H1 (cell line): ENCODE measurements at regions not wholly inside any gene's neighbourhood (a gene's known extent, or its start where the extent isn't known, plus 50 kb on each side); places are given as distances from the start of the nearest gene placed in this dataset.

ENCODE experiments used
- ATF3 ChIP-seq: IDR thresholded peaks from 2 replicates; pipeline ENCODE4 v1.6.1; 2011; ENCODE audit warnings: low read depth, mild to moderate bottlenecking, low read length; ENCODE audit not compliant: insufficient read depth
- BCL11A ChIP-seq, 2 experiments: IDR thresholded peaks; one replicate each; pipeline ENCODE4 v1.6.1; 2011; ENCODE audit warnings: low read depth in 2 of 2, low read length in 2 of 2, mild to moderate bottlenecking in 2 of 2
- CTCF ChIP-seq, 3 experiments: IDR thresholded peaks; 1 replicate in 2 of 3; 2 replicates in 1 of 3; pipeline versions ENCODE4 v1.5.1 to v1.6.1; 2011; ENCODE audit warnings: low read length in 3 of 3, mild to moderate bottlenecking in 3 of 3, inconsistent platforms in 2 of 3, low read depth in 1 of 3, moderate library complexity in 1 of 3; ENCODE audit not compliant: insufficient read depth in 1 of 3; ENCODE audit errors: control extremely low read depth in 1 of 3
- EP300 ChIP-seq, 2 experiments: IDR thresholded peaks; 1 replicate in 1 of 2; 2 replicates in 1 of 2; pipeline ENCODE4 v1.6.1; 2011 to 2012; ENCODE audit warnings: low read depth in 2 of 2, low read length in 2 of 2, mild to moderate bottlenecking in 2 of 2, borderline replicate concordance in 1 of 2, inconsistent platforms in 1 of 2, moderate library complexity in 1 of 2
- EZH2 ChIP-seq: fragments of 200-600 bp; sonication (generic); IDR thresholded peaks from 2 replicates; pipeline ENCODE4 v1.7.1; 2012; ENCODE audit warnings: low read depth, mild to moderate bottlenecking, moderate library complexity, low read length, inconsistent platforms; ENCODE audit not compliant: severe bottlenecking
- HDAC2 ChIP-seq, 2 experiments: fragments of 300-600 bp in 1 of 2; sonication (generic) in 1 of 2; IDR thresholded peaks; 2 replicates each; pipeline ENCODE4 v1.6.1; 2011 to 2012; ENCODE audit warnings: low read depth in 2 of 2, low read length in 2 of 2, mild to moderate bottlenecking in 2 of 2, moderate library complexity in 2 of 2, borderline replicate concordance in 1 of 2, inconsistent platforms in 1 of 2
- RFX5 ChIP-seq: IDR thresholded peaks from 2 replicates; pipeline ENCODE4 v1.6.1; 2011; ENCODE audit warnings: low read depth, low read length, improper control_type of control experiment, borderline replicate concordance
- RXRA ChIP-seq: IDR thresholded peaks from 2 replicates; pipeline ENCODE4 v1.6.1; 2011; ENCODE audit warnings: low read depth, mild to moderate bottlenecking, low read length, moderate library complexity; ENCODE audit not compliant: insufficient read depth
- SIN3A ChIP-seq, 2 experiments: IDR thresholded peaks in 1 of 2; conservative IDR thresholded peaks in 1 of 2; 2 replicates each; pipeline ENCODE4 v1.6.1; 2011 to 2012; ENCODE audit warnings: low read length in 2 of 2, improper control_type of control experiment in 1 of 2, low read depth in 1 of 2, mild to moderate bottlenecking in 1 of 2

- TF ChIP-seq CTCF (IDR thresholded peaks at IDR 0.05; ENCODE audit: control extremely low read depth in 1 of 3, insufficient read depth in 1 of 3, low read depth in 1 of 3, low read length in 3 of 3) (no peak), EP300 (IDR thresholded peaks at IDR 0.05; ENCODE audit: borderline replicate concordance in 1 of 2, low read depth in 2 of 2, low read length in 2 of 2) (no peak), ATF3 (no peak), EZH2 (no peak), RFX5 (no peak), HDAC2 (IDR thresholded peaks at IDR 0.05; ENCODE audit: borderline replicate concordance in 1 of 2, low read depth in 2 of 2, low read length in 2 of 2) (no peak), SIN3A (conservative IDR thresholded peaks at IDR 0.05 in 1 of 2, IDR thresholded peaks at IDR 0.05 in 1 of 2; ENCODE audit: low read depth in 1 of 2, low read length in 2 of 2) (no peak), RXRA (no peak), BCL11A (IDR thresholded peaks at IDR 0.05; ENCODE audit: low read depth in 2 of 2, low read length in 2 of 2) (no peak)
Measured at GRCh38 chr16:59048876-59049275, 314.8 kb upstream of the GOT2 start.
